HG03558 (cell line): ENCODE measurements at regions not wholly inside any gene's neighbourhood (a gene's known extent, or its start where the extent isn't known, plus 50 kb on each side); places are given as distances from the start of the nearest gene placed in this dataset.

Experiments used
- ATAC-seq: cut with Tn5 transposase; IDR thresholded peaks from one replicate; pipeline ENCODE4 v1.9.1; 2021; ENCODE audit warnings: moderate number of reproducible peaks; ENCODE audit not compliant: unreplicated experiment; ENCODE audit errors: extremely low read depth

GRCh38 chr5:161235569-161235968 lies 311.0 kb downstream of the GABRB2 start:
- ATAC-seq = no peak

- ATAC-seq = no peak
Measured at GRCh38 chr5:161233553-161233952, 313.0 kb downstream of the GABRB2 start.

- ATAC-seq = no peak
Measured at GRCh38 chr5:161230221-161230620, 316.3 kb downstream of the GABRB2 start.

- ATAC-seq = no peak
Measured at GRCh38 chr5:161219816-161220215, 326.7 kb downstream of the GABRB2 start.

- ATAC-seq = no peak
Measured at GRCh38 chr5:161216877-161217276, 329.6 kb downstream of the GABRB2 start.

GRCh38 chr5:161212123-161212712 lies 334.3 kb downstream of the GABRB2 start:
- no peak for ATAC-seq

GRCh38 chr5:161201558-161201957 lies 345.0 kb downstream of the GABRB2 start:
- no peak for ATAC-seq

GRCh38 chr5:161190778-161191177 lies 338.8 kb upstream of the ATP10B start:
- ATAC-seq = no peak

GRCh38 chr5:161190086-161190485 lies 338.1 kb upstream of the ATP10B start:
- no peak for ATAC-seq

GRCh38 chr5:161189452-161189851 lies 337.4 kb upstream of the ATP10B start:
- ATAC-seq = no peak

GRCh38 chr5:161183559-161183958 lies 331.5 kb upstream of the ATP10B start:
- no peak for ATAC-seq

GRCh38 chr5:161176221-161176620 lies 324.2 kb upstream of the ATP10B start:
- ATAC-seq = no peak

- no peak for ATAC-seq
Measured at GRCh38 chr5:161169776-161170175, 317.8 kb upstream of the ATP10B start.

- ATAC-seq = no peak
Measured at GRCh38 chr5:161167016-161167767, 315.2 kb upstream of the ATP10B start.

GRCh38 chr5:161165998-161166660 lies 314.1 kb upstream of the ATP10B start:
- ATAC-seq = no peak

- ATAC-seq = no peak
Measured at GRCh38 chr5:161157925-161158324, 305.9 kb upstream of the ATP10B start.

GRCh38 chr5:161155451-161155850 lies 303.4 kb upstream of the ATP10B start:
- ATAC-seq = no peak

GRCh38 chr5:161152415-161152940 lies 300.5 kb upstream of the ATP10B start:
- no peak for ATAC-seq

- ATAC-seq = no peak
Measured at GRCh38 chr5:161150441-161150988, 298.5 kb upstream of the ATP10B start.

- no peak for ATAC-seq
Measured at GRCh38 chr5:161149078-161149477, 297.1 kb upstream of the ATP10B start.
